ENCODE measurements at regions not wholly inside any gene's neighbourhood (a gene's known extent, or its start where the extent isn't known, plus 50 kb on each side); places are given as distances from the start of the nearest gene placed in this dataset.

DNA sequence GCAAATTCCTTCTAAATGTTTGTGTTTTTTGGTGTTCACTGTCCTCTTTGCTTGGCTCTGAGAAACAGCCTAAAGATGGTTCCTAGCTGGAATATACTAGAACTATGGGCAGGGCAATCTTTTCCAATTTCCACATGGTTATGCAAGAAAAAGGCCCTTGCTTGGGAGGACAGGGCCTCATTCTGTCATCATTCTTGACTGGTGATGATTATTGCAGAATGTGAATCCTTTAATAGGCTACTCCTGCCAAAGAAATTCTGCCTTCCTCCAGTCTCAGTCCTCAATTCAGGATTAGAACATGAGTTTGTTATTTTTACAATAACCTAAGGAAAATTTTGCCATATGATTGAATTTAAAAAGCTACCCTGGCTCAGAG is 218.7 kb downstream of the HNMT start:
- no peak overlapping the region for H2BK20ac ChIP-seq (ENCODE audit: low read depth, low read length, poor library complexity, severe bottlenecking)
- no peak overlapping the region for H3K9ac ChIP-seq (ENCODE audit: extremely low read depth, insufficient read length, low read length)
- H3K79me1 ChIP-seq (ENCODE audit: insufficient read depth, low read depth, low read length, poor library complexity, severe bottlenecking) = no peaks in the 10 kb centered on the region
- DNase-seq = no peak
- no peak overlapping the region for H3K14ac ChIP-seq (ENCODE audit: insufficient read depth, low read length)
- H3K18ac ChIP-seq (ENCODE audit: insufficient read length, low read depth, low read length) = no peak overlapping the region
- H4K20me1 ChIP-seq (ENCODE audit: control insufficient read depth, insufficient read depth, insufficient read length) = no peaks in the 10 kb centered on the region
- Mint-ChIP-seq H3K4me1 (peaks cover 36 to 43% of the 10 kb centered on the region in 2 experiments), H3K27ac (peak overlapping the region in 2 of 3 experiments; percentile 1 to 80; a peak in 4 of 7 replicates), H3K36me3 (ENCODE audit: insufficient read depth in 1 of 3, low read depth in 3 of 3) (no peaks in the 10 kb centered on the region), H3K4me3 (no peak overlapping the region), H3K27me3 (ENCODE audit: low read depth) (no peaks in the 10 kb centered on the region), H3K9me3 (no peaks in the 10 kb centered on the region; a peak in 1 of 5 replicates)
- H3K56ac ChIP-seq (ENCODE audit: insufficient read length, low read depth, low read length) = no peak overlapping the region
- no peak overlapping the region for H3K27ac ChIP-seq (ENCODE audit: insufficient read length, low read depth, low read length)
- H2BK5ac ChIP-seq (ENCODE audit: insufficient read length, low read length) = no peak overlapping the region
- no peak overlapping the region for H2BK12ac ChIP-seq (ENCODE audit: insufficient read length, low read depth, low read length)
- H3K4me1 ChIP-seq (ENCODE audit: insufficient read depth, low read length) = peaks cover 10% of the 10 kb centered on the region; the same call in 1 of the 2 replicates
- no peak overlapping the region for H2BK120ac ChIP-seq (ENCODE audit: low read depth, low read length, poor library complexity, severe bottlenecking)
- H2AFZ ChIP-seq (ENCODE audit: low read length) = no peak overlapping the region
- H3T11ph ChIP-seq (ENCODE audit: low read length) = no peak overlapping the region
- no peak overlapping the region for H4K5ac ChIP-seq (ENCODE audit: insufficient read length, low read depth, low read length)
- H3K79me2 ChIP-seq (ENCODE audit: insufficient read depth, low read length) = no peaks in the 10 kb centered on the region
- H3K4ac ChIP-seq (ENCODE audit: low read depth, low read length) = no peak overlapping the region
- no peak overlapping the region for H3K23ac ChIP-seq (ENCODE audit: insufficient read length, low read depth, low read length)
- H4K8ac ChIP-seq (replicated peaks; ENCODE audit: insufficient read length, low read depth, low read length) = no peak overlapping the region
- no peak overlapping the region for H4K91ac ChIP-seq (ENCODE audit: insufficient read length, low read depth, low read length)
- H2AK5ac ChIP-seq (ENCODE audit: insufficient read length, low read length) = no peak overlapping the region
- no peaks in the 10 kb centered on the region for H3K9me3 ChIP-seq (ENCODE audit: control insufficient read depth, low read depth, low read length)
- no peak overlapping the region for H3K4me2 ChIP-seq (ENCODE audit: insufficient read depth, insufficient read length, low read length)
- no peaks in the 10 kb centered on the region for H3K27me3 ChIP-seq (ENCODE audit: insufficient read depth, low read length)
- H3K23me2 ChIP-seq (ENCODE audit: insufficient read length, low read depth, low read length, poor library complexity, severe bottlenecking) = no peaks in the 10 kb centered on the region
- TF ChIP-seq, protein P1, sequence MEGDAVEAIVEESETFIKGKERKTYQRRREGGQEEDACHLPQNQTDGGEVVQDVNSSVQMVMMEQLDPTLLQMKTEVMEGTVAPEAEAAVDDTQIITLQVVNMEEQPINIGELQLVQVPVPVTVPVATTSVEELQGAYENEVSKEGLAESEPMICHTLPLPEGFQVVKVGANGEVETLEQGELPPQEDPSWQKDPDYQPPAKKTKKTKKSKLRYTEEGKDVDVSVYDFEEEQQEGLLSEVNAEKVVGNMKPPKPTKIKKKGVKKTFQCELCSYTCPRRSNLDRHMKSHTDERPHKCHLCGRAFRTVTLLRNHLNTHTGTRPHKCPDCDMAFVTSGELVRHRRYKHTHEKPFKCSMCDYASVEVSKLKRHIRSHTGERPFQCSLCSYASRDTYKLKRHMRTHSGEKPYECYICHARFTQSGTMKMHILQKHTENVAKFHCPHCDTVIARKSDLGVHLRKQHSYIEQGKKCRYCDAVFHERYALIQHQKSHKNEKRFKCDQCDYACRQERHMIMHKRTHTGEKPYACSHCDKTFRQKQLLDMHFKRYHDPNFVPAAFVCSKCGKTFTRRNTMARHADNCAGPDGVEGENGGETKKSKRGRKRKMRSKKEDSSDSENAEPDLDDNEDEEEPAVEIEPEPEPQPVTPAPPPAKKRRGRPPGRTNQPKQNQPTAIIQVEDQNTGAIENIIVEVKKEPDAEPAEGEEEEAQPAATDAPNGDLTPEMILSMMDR (conservative IDR thresholded peaks at IDR 0.05) = no peak
- no peak overlapping the region for H2BK15ac ChIP-seq (ENCODE audit: low read depth, low read length)

Measured in H9 (cell line).